Neural cell (in vitro differentiated cells): ENCODE measurements at regions not wholly inside any gene's neighbourhood (a gene's known extent, or its start where the extent isn't known, plus 50 kb on each side); places are given as distances from the start of the nearest gene placed in this dataset.

Experiments used
- H2AFZ ChIP-seq: fragments of 200-600, 300-800 bp; sonication (generic), shearing (Covaris generic); 2 replicates; pipeline ENCODE4 v1.6.0; 2014; ENCODE audit warnings: low read depth, mild to moderate bottlenecking, antibody characterized with exemption, low read length, moderate library complexity
- H3F3A ChIP-seq: fragments of 200-600 bp; shearing (Covaris generic); 2 replicates; pipeline ENCODE4 v1.6.1; 2016; ENCODE audit warnings: mild to moderate bottlenecking, moderate library complexity, mixed read lengths, antibody characterized with exemption, low read length; ENCODE audit not compliant: insufficient read depth, poor library complexity, severe bottlenecking
- H3K27ac ChIP-seq: fragments of 200-600, 300-800 bp; sonication (generic), shearing (Covaris generic); 2 replicates; pipeline ENCODE4 v1.5.1; 2014; ENCODE audit warnings: mild to moderate bottlenecking, low read length, moderate library complexity
- H3K27me3 ChIP-seq: fragments of 300-800, 200-600 bp; sonication (generic), shearing (Covaris generic); 2 replicates; pipeline ENCODE4 v1.6.0; 2014; ENCODE audit warnings: mild to moderate bottlenecking, low read depth, low read length, moderate library complexity; ENCODE audit not compliant: insufficient read depth
- H3K36me3 ChIP-seq: fragments of 300-800, 200-600 bp; sonication (generic), shearing (Covaris generic); 2 replicates; pipeline ENCODE4 v1.5.1; 2014; ENCODE audit warnings: mild to moderate bottlenecking, antibody characterized with exemption, low read length, moderate library complexity; ENCODE audit not compliant: insufficient read depth
- H3K4me2 ChIP-seq: fragments of 300-800, 200-600 bp; sonication (generic), shearing (Covaris generic); 2 replicates; pipeline ENCODE4 v1.6.0; 2014; ENCODE audit warnings: mild to moderate bottlenecking, low read length
- H3K4me3 ChIP-seq: fragments of 300-800, 200-600 bp; sonication (generic), shearing (Covaris generic); 2 replicates; pipeline ENCODE4 v1.5.1; 2014; ENCODE audit warnings: mild to moderate bottlenecking, low read length, moderate library complexity
- H3K79me2 ChIP-seq: fragments of 200-600 bp; shearing (Covaris generic); replicated peaks from 2 replicates; pipeline ENCODE4 v1.6.0; 2014; ENCODE audit warnings: mild to moderate bottlenecking, low read length, moderate library complexity; ENCODE audit not compliant: insufficient read depth
- H3K9ac ChIP-seq: fragments of 300-800, 200-600 bp; sonication (generic), shearing (Covaris generic); 2 replicates; pipeline ENCODE4 v1.6.1; 2016; ENCODE audit warnings: mild to moderate bottlenecking, low read length, mixed read lengths
- H3K9me2 ChIP-seq: fragments of 200-600 bp; shearing (Covaris generic); 2 replicates; pipeline ENCODE4 v1.6.1; 2016; ENCODE audit warnings: mild to moderate bottlenecking, low read length, mixed read lengths; ENCODE audit not compliant: insufficient read depth
- H3K9me3 ChIP-seq: fragments of 200-600, 300-800 bp; sonication (generic), shearing (Covaris generic); 2 replicates; pipeline ENCODE4 v1.6.1; 2016; ENCODE audit warnings: mild to moderate bottlenecking, mixed run types, low read length, moderate library complexity, mixed read lengths
- H4K20me1 ChIP-seq: fragments of 200-600 bp; shearing (Covaris generic); 2 replicates; pipeline ENCODE4 v1.6.1; 2016; ENCODE audit warnings: mild to moderate bottlenecking, mixed run types; ENCODE audit not compliant: insufficient read depth
- CTCF ChIP-seq: fragments of 450-650 bp; IDR thresholded peaks from 2 replicates; pipeline ENCODE4 v1.5.1; 2014; ENCODE audit warnings: antibody characterized with exemption, mild to moderate bottlenecking, moderate library complexity; ENCODE audit not compliant: poor library complexity, severe bottlenecking
- EP300 ChIP-seq: fragments of 450-650 bp; conservative IDR thresholded peaks from 2 replicates; pipeline ENCODE4 v1.6.1; 2014; ENCODE audit warnings: antibody characterized with exemption, mild to moderate bottlenecking, moderate library complexity; ENCODE audit not compliant: poor library complexity, severe bottlenecking
- EZH2 ChIP-seq: fragments of 200-600, 300-800 bp; shearing (Covaris generic), sonication (generic); IDR thresholded peaks from 2 replicates; pipeline ENCODE4 v1.6.1; 2014; ENCODE audit warnings: antibody characterized with exemption, low read length, borderline replicate concordance, mild to moderate bottlenecking; ENCODE audit not compliant: insufficient read depth, poor library complexity, severe bottlenecking
- MXI1 ChIP-seq: fragments of 450-650 bp; conservative IDR thresholded peaks from 2 replicates; pipeline ENCODE4 v1.6.1; 2014; ENCODE audit warnings: antibody characterized with exemption, mild to moderate bottlenecking; ENCODE audit not compliant: poor library complexity, severe bottlenecking
- POLR2AphosphoS5 ChIP-seq: IDR thresholded peaks from 2 replicates; pipeline ENCODE4 v1.6.1; 2012
- RAD21 ChIP-seq: fragments of 450-650 bp; conservative IDR thresholded peaks from 2 replicates; pipeline ENCODE4 v1.6.1; 2014; ENCODE audit warnings: antibody characterized with exemption, mild to moderate bottlenecking, moderate library complexity
- REST ChIP-seq: IDR thresholded peaks from 2 replicates; pipeline ENCODE4 v1.6.1; 2012; ENCODE audit warnings: borderline replicate concordance
- SMC3 ChIP-seq: fragments of 450-650 bp; conservative IDR thresholded peaks from 2 replicates; pipeline ENCODE4 v1.6.1; 2014; ENCODE audit warnings: antibody characterized with exemption, mild to moderate bottlenecking, moderate library complexity; ENCODE audit not compliant: poor library complexity
- TAF1 ChIP-seq: IDR thresholded peaks from 2 replicates; pipeline ENCODE4 v1.6.1; 2012; ENCODE audit warnings: low read depth

GRCh38 chr5:29061381-29061780 lies 2023.0 kb upstream of the CDH9 start:
- Histone ChIP-seq H3K36me3 (no peaks in the 10 kb centered on the region), H2AFZ (no peak overlapping the region), H3K9me2 (no peaks in the 10 kb centered on the region), H3K79me2 (no peaks in the 10 kb centered on the region), H3K4me3 (no peak overlapping the region), H4K20me1 (no peaks in the 10 kb centered on the region), H3F3A (no peaks in the 10 kb centered on the region), H3K27ac (no peak overlapping the region), H3K9me3 (no peaks in the 10 kb centered on the region), H3K9ac (no peak overlapping the region), H3K4me2 (no peak overlapping the region), H3K27me3 (peaks cover 2% of the 10 kb centered on the region)
- TF ChIP-seq RAD21 = no peak
- TF ChIP-seq EZH2 = no peak
- no peak for TF ChIP-seq CTCF
- no peak for TF ChIP-seq REST
- no peak for TF ChIP-seq SMC3
- TF ChIP-seq EP300 = no peak
- TF ChIP-seq POLR2AphosphoS5 = no peak
- no peak for TF ChIP-seq TAF1
- no peak for TF ChIP-seq MXI1

GRCh38 chr5:29054694-29055093 lies 2016.3 kb upstream of the CDH9 start:
- Histone ChIP-seq H3K36me3 (no peaks in the 10 kb centered on the region), H3K4me3 (no peak overlapping the region), H3K27me3 (no peaks in the 10 kb centered on the region), H3K9me3 (no peaks in the 10 kb centered on the region), H3K4me2 (no peak overlapping the region), H3K27ac (no peak overlapping the region), H3K9ac (no peak overlapping the region), H3K9me2 (no peaks in the 10 kb centered on the region), H3F3A (no peaks in the 10 kb centered on the region), H2AFZ (no peak overlapping the region), H3K79me2 (no peaks in the 10 kb centered on the region), H4K20me1 (no peaks in the 10 kb centered on the region)
- TF ChIP-seq RAD21 (no peak), EZH2 (no peak), EP300 (no peak), SMC3 (no peak), POLR2AphosphoS5 (no peak), CTCF (no peak), MXI1 (no peak), TAF1 (no peak), REST (no peak)
